Stimulated activated CD8-positive, alpha-beta memory T cell treated with anti-CD3 and anti-CD28 coated beads, Interleukin-7, amount 100 ng/mL, for 48 hours (primary cell): ENCODE measurements at regions not wholly inside any gene's neighbourhood (a gene's known extent, or its start where the extent isn't known, plus 50 kb on each side); places are given as distances from the start of the nearest gene placed in this dataset.
"Not testable (repeated sequence)": the region's sequence is repeated elsewhere in the genome, so short reads cannot be mapped to it uniquely, and the experiment has no call there.

ENCODE experiments used
- DNase-seq, 2 donors: peaks; one replicate each; pipeline ENCODE4 v3.0.0-alpha.2; 2020; ENCODE audit warnings: low read depth in 1 of 2; ENCODE audit errors: extremely low read depth in 1 of 2

DNA sequence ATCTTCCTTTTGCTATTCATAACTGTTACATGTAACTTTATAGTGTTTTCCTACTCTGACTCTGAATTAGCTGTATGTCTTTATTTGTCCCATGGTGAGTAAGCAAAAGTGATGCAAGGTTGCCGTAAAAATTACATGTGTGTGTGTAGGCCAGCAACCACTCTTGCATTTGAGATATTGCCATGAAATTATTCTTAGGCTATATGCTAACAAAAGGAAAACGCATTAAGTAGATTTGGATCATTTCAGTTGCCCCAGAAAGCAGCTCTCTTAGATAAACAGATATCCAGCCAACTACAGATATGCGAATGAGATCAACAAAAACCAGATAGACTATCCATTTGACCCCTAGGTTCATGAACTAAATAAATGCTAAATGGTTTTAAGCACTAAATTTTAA, 73.6 kb downstream of the CYLC2 start:
- no peak for DNase-seq

DNA sequence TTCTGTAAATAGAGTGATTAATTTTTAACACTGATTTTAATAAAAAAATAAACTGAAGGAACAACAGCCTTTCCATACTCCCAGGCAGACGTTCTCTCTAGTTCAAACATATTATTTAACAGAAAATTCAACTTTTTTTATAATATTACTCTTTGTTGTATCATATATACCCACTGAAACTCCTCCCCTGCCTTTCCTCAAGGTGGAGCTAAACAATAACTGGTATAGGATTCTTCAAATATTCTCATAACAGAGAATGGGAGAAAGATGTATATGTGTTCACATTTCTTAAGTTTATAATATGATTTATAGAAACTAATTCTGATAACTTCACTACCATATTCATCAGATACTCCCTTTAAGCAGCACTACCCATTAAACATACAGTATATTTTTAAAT, 83.4 kb downstream of the CYLC2 start:
- no peak for DNase-seq

DNA sequence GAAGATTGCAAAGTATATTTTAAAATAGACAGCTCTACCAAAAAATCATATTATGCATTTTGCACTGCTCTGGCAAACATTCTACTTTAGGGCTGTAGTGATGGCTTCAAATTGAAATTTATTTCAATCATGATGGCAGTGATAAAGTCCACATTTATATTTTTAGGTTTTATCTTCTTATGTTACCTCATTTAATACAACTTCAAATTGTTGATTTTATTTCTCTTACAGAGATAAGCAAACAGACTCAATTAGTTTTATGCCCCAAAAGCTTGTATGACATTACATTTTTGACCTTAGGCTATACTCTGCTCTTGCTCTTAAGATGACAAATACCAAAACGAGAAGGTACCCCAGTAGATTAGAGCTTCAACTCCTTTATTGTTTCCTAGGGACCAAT, 87.4 kb downstream of the CYLC2 start:
- DNase-seq: no peak

DNA sequence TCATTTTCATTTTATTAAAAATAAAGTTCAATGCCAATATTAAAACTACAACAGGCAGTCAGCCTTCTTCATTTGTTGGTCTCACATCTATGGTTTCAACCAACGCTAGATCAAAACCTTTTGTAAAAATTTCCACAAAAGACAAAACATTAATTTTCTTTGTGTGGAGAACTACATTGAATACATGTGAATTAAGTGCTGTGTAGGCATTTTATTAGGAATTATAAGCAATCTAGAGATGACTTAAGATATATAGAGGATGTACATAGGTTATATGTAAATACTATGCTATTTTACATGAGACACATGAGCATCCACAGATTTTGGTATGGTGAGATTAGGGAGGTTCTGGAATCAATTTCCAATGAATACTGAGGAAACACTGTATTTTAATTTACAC, 94.2 kb downstream of the CYLC2 start:
- DNase-seq: no peak

DNA sequence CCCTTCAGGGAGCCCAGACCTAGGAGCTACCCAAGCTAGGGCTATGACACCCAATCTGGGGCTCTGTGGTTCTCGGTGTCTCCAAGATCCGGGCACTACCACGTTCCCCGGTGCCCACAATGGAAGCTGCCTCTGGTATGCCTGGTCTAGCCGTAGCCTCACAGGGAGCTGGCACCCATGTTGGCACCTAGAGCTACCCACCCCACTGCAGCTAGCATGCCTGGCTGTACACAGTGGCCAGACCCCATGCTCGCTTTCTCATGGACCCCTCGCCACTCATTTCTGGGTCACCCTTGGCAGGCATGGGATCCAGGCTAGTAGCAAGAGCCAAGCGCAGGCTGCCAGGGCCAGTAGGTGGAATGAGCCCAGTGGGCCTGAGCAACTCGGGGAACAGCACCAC, 109.0 kb downstream of the CYLC2 start:
- DNase-seq: no peak

DNA sequence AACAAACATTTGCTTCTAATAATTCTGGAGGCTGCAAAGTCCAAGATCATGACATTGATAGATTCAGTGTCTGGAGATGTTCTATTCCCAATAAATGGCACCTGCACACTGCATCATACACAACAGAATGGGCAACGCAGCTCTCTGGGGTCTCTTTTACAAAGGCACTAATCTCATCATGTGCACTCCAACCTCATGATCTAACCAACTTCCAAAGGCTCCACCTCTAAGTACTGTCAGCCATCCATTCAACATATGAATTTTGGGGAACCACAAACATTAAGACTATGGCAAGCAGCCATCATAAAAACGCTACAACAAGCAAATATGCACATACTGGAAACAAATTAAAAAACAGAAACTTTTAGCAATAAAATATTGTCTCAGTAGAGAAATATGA, 121.1 kb downstream of the CYLC2 start:
- DNase-seq: no peak

DNA sequence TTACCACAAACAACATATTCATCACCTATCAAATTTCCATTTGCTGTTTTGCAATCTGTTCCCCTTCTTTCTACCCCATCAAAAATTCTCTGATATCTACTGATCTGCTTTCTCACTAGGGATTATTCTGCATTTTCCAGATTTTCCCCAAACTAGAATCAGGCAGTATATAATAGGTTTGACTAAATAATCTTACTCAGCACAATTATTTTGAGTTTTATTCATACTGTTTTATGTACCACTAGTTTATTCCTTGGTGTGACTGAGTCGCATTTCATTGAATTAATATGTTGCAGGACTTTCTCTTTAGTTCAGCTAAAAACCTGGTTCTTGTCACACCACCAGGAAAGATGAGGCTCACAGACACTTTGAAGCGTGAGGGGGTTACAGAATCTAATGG, 131.4 kb downstream of the CYLC2 start:
- no peak for DNase-seq

DNA sequence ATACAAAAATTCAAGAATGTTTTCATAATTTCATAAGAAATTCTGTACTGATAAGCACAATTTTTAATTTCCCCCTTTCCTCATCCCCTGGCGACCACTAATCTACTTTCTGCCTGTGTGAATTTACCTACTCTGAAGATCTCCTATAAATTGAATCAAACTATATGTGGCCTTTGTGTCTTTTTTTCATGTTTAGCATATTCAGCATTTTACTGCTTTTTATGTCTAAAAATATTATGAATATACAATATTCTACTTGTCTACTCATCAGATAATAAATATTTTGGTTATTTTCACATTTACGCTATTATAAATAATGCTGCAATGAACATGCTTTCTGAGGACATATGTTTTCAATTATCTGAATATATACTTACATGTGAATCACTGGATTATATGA, 144.8 kb downstream of the CYLC2 start:
- DNase-seq: no peak

DNA sequence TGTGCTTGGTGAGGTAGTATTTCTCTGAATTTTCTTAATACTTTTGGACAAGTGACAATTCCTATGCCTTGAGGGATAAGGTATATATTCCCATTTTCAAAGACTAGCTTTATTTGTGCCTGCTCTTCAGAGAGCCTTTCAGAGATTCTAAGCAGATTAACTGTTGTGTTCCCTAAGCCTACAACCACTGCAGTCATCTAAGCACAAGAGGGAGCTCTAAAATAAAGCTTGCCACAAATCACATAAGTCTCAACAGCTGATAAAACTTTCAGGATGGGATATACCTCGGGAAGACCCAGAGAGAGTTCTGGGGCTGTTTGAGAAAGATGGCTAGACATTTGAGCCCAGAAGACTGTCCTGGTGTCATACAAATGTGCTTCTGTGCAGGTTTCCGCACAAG, 157.3 kb downstream of the CYLC2 start:
- no peak for DNase-seq

DNA sequence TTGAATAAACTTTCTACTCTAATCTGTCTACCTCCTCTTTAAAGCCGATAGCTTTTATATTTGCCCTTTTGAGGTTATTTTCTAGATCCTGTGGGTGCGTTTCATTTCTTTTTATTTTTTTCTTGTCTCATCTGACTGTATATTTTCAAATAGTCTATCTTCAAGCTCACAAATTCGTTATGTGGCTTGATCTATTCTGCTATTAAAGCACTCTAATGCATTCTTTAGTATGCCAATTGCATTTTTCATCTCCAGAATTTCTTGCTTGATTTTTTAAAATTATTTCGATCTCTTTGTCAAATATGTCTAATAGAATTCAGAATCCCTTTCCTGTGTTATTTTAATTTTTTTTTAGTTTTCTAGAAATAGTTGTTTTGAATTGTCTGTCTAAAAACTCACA, 172.4 kb downstream of the CYLC2 start:
- DNase-seq: no peak

DNA sequence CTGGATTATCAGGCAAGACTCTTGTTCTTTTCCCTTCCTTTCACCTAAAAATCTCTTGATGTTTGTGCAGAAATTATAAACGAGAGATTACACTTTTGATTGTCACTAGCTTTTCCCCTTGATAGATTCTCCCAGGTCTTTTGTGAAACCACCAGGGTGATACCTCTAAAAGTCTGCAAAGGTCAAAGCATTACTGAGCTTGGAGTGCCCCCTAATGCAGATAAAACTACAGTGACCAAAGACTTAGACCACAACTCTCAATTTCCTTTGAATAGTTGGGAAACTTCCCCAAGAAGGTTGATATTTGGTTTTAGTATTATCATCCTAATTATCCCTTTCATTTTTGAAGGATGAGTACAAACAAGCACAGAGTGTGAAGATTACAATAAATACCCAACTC, 173.1 kb downstream of the CYLC2 start:
- no peak for DNase-seq

DNA sequence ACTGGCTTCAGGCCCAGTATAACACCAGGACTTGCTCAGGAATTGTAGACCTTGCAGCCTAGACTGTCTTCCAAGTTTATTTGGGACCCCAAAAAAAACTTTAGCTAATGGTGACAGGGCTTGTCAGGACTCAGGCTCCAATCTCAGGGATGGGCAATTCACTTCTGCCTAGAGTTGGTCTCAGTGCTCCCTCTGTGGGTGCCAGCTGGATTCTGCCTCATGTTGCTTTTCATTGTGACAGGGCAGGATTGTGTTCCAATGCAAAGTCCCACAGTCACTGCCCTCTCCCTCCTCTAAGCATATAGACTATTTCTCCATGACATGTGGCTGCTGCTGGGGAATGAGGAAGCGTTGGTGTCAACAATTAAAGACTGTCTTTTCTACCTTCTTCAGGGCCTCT, 174.7 kb downstream of the CYLC2 start:
- no peak for DNase-seq

DNA sequence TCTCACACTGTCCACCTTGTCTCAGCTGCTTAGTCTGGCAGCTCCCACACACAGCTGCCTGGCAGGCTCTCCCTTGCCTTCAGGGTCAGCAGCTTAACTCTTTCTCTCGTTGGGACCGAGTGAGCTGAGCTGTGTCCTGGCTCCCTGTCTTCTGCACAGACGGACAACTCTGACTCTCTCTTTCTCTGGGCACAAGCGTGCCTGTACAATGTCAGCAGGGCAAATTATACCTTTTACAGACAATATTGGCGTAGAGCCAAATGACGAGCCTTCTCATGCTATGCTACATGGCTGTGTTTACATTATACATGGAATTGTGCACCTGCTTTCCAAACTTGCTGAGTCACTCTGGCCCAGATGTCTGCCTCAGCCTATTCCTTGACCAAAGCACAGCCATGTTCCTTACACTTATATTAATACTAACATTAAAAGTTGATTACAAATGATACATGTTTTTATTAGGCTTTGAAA, 188.6 kb downstream of the CYLC2 start:
- DNase-seq: no peak

DNA sequence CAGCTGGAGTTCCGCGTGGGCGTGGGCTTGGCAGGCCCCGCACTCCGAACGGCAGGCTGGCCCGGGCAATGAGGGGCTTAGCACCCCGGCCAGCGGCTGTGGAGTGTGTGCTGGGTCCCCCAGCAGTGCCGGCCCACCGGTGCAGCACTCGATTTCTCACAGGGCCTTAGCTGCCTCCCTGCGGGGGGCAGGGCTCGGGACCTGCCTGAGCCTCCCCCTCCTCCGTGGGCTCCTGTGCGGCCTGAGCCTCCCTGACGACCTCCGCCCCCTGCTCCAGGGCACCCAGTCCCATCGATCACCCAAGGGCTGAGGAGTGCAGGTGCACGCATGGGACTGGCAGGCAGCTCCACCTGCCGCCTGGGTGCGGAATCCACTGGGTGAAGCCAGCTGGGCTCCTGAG, 191.8 kb downstream of the CYLC2 start:
- no peak for DNase-seq

DNA sequence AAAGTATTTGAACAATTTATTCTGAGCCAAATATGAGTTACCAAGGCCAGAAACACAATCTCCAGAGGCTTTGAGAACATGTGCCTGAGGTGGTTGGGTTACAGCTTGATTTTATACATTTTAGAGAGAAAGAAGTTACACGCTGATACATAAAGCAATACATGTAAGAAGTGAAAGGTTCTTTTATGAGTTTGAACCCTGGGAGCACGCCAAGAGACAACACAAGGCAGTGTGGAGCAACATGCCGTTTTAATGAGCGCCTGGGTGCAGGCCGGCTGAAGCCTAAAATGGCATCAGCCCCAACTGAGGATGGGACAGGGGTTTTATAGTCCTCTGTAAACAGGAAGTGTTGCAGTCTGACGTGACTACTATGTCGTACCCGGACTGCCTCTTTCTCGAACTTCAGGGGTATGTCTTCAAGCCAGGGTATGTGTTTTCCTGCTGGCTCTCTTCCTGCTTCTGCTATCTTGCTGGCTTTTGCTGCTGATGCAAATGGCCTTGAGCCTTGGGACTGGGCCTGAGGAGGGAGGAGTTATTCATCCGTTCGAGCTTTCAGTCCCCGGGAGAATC, 193.7 kb downstream of the CYLC2 start:
- no peak for DNase-seq

DNA sequence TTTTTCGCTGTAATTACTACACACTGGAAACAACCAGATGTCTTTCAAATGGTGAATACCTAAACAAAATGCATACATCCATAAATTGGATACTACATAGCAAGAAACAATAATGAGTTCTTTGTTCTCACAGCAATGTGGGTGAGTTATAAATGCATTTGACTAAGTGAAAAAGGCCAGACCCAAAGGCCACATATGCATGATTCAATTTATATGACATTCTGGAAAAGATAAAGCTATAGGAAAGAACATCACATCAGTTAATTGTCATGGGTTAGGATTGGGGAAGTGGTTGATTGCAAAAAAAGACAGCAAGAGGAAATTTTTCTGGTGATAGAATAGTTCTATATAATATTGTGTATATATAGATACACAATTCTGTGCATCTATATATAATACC, 198.9 kb downstream of the CYLC2 start:
- DNase-seq: no peak

DNA sequence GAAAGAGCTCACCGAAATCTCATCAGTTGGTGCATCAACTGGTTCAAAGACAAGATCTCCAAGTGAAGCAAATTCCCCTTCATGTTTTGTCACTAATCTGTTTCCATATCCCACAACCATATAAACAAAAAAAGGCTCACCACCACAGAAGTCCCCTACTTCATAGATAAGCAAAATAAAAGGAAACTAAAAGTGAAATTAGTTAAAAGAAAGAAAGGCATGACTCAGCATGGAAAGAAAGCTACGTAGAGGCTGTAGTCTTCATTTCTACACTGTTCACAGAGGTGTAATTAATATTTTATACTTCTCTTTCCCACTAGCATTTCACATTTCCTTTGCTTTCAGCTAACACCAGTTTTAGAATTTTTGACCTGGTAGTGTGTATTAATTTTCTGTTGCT, 208.0 kb downstream of the CYLC2 start:
- no peak for DNase-seq

DNA sequence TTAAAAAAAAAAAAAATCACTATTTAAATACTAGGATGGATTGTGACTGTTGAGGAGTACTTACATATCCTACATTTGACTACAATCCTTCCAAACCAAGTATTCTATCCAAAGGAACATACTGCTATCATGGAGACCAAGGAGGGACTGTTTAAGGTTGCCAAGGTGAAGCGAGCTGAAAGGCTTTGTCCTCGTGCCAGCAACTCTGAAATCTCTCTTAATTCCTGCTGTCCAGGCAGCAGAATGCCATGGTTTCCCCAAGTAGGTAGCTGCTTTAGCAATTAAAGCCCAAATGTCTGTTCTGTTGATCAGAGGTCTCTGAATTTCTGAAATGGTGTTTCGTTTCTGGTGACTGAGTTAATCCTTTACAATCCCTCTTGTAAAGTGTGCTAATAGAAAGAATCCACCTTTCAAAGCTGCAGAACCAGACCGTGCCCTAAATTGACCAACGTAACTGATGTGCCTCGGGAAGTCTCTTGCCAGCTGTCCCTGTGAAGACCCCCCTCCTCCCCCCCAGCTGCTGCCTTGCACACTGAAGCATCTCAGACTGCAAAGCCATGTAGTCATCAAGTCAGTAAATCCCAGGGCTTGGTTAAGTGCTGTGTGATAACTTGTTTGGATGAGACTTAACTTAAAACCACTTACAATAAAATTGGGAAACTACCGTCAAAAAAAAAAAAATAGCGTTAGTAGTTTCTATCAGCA, 210.9 kb downstream of the CYLC2 start:
- DNase-seq: not testable (repeated sequence)

DNA sequence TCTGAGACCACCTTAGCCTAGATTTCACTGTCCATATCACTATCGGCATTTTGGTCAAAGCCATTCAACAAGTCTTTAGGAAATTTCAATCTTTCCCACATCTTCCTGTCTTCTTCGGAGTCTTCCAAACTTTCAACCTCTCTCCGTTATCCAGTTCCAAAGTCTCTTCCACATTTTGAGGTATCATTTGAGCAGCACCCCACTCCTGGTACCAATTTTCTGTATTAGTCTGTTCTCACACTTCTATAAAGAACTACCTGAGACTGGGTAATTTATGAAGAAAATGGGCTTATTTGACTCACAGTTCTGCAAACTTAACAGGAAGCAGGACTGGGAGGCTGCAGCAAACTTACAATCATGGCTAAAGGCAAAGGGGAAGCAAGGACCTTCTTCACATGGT, 215.5 kb downstream of the CYLC2 start:
- DNase-seq: no peak

DNA sequence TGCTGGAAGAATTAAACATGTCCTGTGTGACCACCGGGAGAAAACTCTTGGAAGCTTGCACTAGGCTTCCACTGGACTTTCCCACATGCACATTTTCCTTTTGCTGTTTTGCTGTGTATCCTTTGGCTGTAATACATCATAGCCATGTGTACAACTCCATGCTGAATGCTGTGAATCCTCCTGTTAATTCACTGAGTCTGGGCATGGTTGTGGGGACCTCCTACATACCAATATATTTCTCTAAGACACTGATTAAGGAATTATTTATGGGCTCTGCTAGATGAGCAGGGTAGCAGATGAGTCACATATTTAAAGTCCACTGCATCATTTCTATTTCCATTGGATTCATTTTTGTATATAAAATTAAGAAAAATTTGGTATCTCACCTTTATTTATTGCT, 220.1 kb downstream of the CYLC2 start:
- no peak for DNase-seq

DNA sequence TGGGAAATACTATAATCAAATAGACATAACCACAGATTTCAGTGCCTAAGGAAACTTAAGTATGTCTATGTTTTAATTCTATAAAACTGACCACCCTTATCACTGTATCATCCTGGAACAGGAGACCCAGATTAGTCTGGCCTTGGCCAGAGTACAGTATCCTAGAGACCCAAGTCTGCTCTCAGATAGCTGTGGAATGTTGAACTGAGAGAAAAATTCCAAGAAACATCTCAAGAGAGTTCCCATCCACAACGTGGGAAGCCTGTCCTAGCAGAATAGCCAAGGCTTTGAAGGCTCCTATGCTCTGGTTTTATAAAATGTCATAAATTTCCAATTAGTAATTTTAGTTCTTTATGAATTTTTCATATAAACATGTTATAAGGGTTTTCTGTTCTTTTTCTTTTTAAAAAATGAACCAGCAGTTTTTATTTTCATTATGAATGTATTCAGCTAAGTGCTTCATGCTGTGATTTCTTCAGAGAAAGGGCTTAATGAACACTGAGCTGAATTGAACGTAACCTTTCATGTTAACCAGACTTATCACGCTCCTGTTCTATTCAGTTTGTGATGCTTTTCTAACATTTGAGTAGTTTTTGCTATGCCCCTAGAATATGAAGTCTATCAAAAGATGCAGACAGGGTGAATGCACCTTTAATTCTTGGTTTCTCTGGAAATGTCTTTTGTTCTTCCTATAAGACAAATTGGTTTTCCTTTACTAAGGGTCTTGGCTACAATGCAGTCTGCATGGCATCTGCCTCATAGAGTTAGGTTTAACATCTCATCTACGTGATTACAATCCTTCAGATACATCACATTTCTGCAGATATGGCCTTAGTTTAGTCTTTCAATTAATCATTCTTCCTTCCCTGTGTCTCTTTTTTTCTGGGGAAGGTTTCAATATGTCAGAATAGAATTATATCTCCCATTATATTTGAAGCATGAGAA, 230.8 kb downstream of the CYLC2 start:
- no peak for DNase-seq

DNA sequence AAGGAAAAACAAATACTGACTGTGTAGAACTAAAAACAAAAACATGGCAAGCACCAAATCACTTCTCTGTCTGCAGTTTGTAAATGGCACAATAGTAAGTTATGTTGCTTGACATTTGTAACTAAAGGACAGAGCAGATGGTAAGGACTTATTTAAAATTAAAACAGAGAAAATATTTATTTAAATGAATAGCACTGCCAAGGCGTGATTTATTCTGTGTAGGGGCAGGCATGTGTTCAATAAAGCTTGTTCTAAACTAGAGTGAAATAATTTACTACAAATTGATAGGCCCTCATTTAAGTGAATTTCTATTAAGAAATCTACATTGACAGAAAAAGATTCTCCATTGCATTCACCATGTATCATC, 231.5 kb downstream of the CYLC2 start:
- no peak for DNase-seq
